IMR-90 (cell line): ENCODE measurements at regions not wholly inside any gene's neighbourhood (a gene's known extent, or its start where the extent isn't known, plus 50 kb on each side); places are given as distances from the start of the nearest gene placed in this dataset.

ENCODE experiments used
- CEBPB ChIP-seq: IDR thresholded peaks from 2 replicates; pipeline ENCODE4 v1.6.1; 2012; ENCODE audit warnings: low read depth, low read length, improper control_type of control experiment
- TF ChIP-seq, protein P1 (sequence below): conservative IDR thresholded peaks from 2 replicates; pipeline ENCODE4 v1.5.1; 2012; ENCODE audit warnings: mild to moderate bottlenecking, low read depth, low read length, improper control_type of control experiment

DNA sequence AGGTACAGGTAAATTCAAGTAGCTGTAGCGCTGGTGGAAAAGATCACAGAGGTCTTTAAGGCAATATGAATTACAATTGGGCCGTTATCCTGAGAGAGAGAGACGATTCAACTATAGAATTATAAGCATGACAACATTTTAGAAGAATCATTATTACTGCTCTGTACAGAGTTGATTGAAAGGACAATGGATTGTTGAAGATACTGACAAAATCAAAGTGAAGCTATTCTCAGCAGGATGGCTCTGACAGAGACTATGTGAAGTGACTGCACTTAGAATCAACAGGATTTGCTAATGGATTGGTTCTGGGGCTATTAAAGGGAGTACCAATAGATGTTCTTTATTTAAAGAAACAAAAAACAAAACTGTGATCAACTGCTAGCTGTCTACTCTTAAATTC is 634.8 kb upstream of the GRM3 start:
- TF ChIP-seq CEBPB = no peak
- TF ChIP-seq, protein P1, sequence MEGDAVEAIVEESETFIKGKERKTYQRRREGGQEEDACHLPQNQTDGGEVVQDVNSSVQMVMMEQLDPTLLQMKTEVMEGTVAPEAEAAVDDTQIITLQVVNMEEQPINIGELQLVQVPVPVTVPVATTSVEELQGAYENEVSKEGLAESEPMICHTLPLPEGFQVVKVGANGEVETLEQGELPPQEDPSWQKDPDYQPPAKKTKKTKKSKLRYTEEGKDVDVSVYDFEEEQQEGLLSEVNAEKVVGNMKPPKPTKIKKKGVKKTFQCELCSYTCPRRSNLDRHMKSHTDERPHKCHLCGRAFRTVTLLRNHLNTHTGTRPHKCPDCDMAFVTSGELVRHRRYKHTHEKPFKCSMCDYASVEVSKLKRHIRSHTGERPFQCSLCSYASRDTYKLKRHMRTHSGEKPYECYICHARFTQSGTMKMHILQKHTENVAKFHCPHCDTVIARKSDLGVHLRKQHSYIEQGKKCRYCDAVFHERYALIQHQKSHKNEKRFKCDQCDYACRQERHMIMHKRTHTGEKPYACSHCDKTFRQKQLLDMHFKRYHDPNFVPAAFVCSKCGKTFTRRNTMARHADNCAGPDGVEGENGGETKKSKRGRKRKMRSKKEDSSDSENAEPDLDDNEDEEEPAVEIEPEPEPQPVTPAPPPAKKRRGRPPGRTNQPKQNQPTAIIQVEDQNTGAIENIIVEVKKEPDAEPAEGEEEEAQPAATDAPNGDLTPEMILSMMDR = no peak
